Suppressor macrophage (primary cell): ENCODE measurements at regions not wholly inside any gene's neighbourhood (a gene's known extent, or its start where the extent isn't known, plus 50 kb on each side); places are given as distances from the start of the nearest gene placed in this dataset.
A peak's percentile ranks its signal among the peaks of the same experiment; 100 is the strongest.
"Not testable (repeated sequence)": the region's sequence is repeated elsewhere in the genome, so short reads cannot be mapped to it uniquely, and the experiment has no call there.

Experiments
- DNase-seq, 4 experiments: peaks; one replicate each; pipeline ENCODE4 v3.0.0-alpha.2; 2020 to 2022

GRCh38 chr12:75699728-75700496 lies 188.5 kb upstream of the KRR1 start:
- DNase-seq = no peak

- DNase-seq = no peak
Observed at GRCh38 chr12:75699251-75699650, 187.8 kb upstream of the KRR1 start.

GRCh38 chr12:75698052-75698451 lies 186.6 kb upstream of the KRR1 start:
- DNase-seq = no peak

GRCh38 chr12:75695926-75696325 lies 184.5 kb upstream of the KRR1 start:
- DNase-seq = no peak

DNA sequence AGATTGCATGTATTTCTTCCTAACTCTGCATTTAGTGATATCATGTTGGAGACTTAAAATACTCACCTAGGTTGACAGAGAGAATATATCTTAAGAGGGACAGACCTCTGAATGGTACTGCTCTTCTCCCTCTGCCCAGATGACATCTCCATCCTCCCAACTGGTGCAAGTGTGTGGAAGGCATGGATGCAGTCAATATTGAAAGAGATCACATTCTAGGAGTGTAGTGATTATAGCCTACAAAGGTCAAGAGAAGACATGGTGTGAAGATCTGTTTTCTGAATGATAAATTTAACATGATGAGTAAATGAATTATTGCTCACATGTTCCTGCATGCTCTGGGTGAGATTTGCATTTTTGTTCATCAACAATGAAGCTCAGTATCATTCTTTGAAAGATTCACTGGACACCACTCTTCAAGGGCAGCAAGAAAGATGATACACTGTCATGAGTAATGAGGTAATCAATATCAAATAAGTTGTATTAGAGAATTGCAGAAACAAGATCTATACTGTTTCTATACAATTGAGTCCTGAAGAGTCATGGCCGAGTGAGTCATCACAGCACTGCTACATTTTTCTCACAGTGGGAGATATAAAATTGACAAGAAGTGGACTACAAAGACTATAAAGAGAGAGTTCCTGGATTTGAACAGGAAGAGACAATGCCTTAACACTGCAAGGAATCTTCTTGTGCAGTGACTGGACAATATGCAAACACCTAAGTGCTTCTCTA lies 183.3 kb upstream of the KRR1 start:
- DNase-seq = no peak

DNA sequence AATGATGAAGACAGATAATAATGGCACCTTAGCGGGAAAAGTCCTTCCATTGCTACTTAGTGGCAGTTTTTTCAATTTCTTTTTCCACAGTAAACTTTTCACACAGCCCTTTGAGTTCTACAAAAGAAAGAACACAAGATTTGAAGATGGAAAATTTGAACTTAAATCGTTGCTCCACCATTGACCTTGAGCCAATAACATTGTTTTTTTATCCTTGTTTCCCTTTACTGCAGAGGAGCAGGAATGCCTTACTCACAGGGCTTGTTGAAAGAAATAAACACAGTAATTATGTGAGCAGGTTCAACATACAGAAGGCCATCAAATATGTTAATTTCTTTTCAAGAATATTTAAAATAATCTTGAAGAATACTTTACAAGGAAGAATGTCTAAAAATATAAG lies 181.5 kb upstream of the KRR1 start:
- no peak for DNase-seq

- DNase-seq = no peak
Observed at GRCh38 chr12:75690296-75690955, 179.0 kb upstream of the KRR1 start.

DNA sequence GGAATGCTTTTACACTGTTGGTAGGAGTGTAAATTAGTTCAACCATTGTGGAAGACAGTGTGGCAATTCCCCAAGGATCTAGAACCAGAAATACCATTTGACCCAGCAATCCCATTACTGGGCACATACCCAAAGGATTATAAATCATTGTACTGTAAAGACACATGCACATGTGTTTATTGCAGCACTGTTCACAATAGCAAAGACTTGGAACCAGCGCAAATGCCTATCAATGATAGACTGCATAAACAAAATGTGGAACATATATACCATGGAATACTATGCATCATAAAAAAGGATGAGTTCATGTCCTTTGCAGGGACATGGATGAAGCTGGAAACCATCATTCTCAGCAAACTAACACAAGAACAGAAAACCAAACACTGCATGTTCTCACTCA lies 174.8 kb upstream of the KRR1 start:
- DNase-seq = not testable (repeated sequence)

GRCh38 chr12:75685617-75686225 lies 174.3 kb upstream of the KRR1 start:
- no peak for DNase-seq

DNA sequence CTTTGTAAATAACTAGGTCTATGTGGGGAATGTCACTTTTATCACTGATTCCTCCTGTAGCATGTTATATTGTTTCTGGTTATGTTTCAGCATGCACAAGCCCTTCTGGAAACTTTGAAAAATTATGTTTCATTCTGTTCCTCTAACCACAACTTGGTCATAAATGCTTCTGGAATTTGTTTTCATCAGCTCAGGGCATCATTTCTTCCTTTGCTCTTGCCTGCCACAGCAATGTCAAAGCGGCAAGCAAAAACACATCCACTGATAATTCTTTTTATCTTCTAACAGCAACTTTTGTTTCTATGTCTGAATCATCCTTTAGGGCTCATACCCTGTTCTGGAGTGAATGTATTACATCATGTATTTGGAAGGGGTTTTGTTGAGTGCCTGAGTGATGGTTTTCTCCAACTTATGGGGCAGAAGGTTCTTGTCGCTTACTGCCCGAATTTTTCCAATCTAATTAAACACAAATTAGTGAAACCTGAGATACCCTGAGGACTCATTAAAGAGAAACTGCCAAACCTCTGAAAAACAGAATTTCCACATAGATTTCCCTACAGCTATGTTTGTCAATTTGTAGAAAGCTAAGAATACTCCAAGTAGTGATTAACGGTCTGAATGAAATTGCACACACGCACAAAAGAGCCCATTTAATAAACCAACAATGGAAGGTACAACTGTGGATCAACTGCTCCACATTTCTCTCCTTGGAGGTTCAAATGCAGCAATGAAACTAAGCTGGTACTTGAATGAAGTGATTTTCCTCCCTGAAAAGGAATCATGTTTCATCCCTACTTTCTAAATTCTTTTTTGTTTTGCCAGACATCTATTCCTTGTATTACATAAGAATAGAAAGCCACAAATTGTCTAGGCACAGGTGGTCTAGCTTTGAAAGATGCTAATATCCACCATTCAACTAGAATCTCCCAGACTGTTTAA lies 173.5 kb upstream of the KRR1 start:
- DNase-seq = no peak

DNA sequence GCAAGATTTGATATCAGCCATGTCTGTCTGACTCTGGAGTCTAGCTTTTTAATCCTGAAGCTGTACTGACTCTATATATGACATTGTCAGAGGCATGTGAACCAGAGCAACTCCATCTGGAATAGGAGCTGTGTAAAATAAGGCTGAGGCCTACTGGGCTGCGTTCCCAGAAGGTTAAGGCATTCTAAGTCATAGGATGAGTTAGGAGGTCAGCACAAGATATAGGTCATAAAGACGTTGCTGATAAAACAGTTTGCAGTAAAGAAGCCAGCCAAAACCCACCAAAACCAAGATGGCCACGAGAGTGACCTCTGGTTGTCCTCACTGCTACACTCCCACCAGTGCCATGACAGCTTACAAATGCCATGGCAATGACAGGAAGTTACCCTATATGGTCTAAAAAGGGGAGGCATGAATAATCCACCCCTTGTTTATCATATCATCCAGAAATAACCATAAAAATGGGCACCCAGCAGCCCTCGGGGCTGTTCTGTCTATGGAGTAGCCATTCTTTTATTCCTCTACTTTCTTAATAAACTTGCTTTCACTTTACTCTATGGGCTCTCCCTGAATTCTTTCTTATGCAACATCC lies 172.7 kb upstream of the KRR1 start:
- not testable (repeated sequence) for DNase-seq

GRCh38 chr12:75683220-75683619 lies 171.8 kb upstream of the KRR1 start:
- DNase-seq = no peak

DNA sequence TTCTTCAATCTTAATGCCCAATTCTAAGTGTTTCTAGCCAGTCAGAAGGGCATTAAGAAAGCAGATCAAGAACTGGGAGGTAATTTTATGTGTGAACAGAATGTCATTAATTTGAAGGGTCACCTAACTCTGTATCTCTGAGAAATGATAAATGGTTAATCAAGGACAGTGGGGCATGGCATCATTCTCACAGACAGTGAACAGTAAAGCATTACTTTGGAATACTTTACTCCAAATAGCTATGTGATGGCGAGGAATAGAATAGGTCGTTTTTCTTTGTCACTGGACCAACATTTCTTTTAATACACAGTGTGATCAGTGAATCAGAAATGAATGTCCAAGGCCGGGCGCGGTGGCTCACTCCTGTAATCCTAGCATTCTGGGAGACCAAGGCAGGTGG lies 166.1 kb upstream of the KRR1 start:
- no peak for DNase-seq

GRCh38 chr12:75674393-75674792 lies 163.0 kb upstream of the KRR1 start:
- DNase-seq = no peak

- DNase-seq = no peak
Observed at GRCh38 chr12:75672200-75672599, 160.8 kb upstream of the KRR1 start.

GRCh38 chr12:75670216-75670615 lies 158.8 kb upstream of the KRR1 start:
- no peak for DNase-seq

DNA sequence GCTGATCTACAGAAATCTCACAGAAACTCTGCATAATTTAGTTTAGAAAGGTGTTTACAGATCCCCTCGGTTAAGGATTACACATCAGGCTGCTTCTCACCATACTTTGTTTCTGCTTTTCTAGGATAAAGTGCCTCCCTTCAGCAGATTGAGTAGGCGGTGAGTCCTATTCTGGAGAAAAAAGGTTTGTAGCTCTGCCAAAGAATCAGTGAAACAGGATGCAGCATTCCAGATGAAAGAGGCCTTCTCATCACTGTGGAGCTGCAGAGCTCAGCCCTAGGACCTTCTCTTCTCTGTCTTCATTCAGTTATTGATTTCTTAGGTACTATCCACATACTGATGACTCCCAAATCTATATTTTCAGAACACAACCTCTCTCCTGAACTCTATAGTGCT lies 155.5 kb upstream of the KRR1 start:
- peak; percentile 6 to 52 (median 36) for DNase-seq

DNA sequence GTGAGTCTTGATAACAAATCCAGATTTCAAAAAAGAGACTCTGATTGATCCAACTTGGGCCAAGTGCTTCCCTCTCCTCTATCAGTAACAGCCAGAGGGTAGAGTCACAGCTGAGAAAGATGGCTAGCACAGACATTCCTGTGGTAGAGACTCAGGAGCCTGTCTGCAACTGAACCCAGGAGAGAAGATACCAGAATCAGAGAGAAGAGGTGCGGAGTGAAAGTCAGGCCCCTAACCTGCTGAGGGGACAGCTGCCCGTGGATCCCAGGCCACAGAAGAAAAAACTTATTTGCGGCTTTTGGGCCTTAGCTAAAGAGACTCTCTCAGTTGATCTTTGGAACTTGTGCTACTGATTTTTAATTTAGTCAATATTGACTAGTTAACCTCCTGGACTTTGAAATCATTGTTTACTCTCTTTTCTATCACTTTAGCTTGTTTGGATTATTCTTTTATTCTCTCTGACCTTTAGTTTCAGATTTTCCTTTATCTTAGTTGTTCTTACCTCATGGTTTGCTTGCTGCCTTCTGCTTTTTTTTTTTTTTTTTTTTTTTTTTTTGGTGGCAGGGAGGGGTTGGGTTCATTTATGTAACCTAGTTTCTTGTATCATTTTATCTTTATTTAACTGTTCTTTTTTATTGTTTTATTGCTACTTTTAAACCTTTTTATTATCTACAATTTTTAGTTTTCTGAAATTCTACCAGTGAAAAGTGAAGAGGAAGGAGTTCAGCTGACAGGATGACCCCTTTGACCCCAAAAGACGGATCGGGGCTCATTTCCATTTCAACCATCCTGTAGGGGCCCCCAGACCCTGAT lies 154.9 kb upstream of the KRR1 start:
- DNase-seq = no peak

DNA sequence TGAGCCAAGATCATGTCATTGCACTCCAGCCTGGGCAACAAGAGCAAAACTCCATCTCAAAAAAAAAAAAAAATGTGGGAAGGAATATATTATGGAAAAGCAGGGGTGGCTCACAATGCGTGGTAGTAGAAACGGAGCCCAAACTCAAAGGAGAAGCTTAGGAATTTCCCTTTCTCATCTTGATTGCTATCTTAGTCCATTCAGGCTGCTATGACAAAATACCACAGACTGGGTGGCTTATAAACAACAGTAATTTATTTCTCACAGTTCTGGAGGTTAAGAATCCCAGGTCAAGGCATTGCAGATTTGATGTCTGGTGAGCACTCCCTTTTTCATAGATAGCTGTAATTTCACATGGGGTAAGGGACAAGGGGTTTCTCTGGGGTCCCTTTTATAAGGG lies 153.8 kb upstream of the KRR1 start:
- no peak for DNase-seq

- no peak for DNase-seq
Observed at GRCh38 chr12:75662511-75663159, 151.2 kb upstream of the KRR1 start.
